NAMALWA (cell line): ENCODE measurements at regions not wholly inside any gene's neighbourhood (a gene's known extent, or its start where the extent isn't known, plus 50 kb on each side); places are given as distances from the start of the nearest gene placed in this dataset.
"Not testable (repeated sequence)": the region's sequence is repeated elsewhere in the genome, so short reads cannot be mapped to it uniquely, and the experiment has no call there.

Source experiments
- DNase-seq: peaks from one replicate; pipeline ENCODE4 v3.0.0-alpha.2; 2015; ENCODE audit warnings: low spot score

- no peak for DNase-seq
Measured at GRCh38 chr6:100226811-100227210, 232.8 kb upstream of the MCHR2 start.

- not testable (repeated sequence) for DNase-seq
Measured at GRCh38 chr6:100223952-100224351, 229.9 kb upstream of the MCHR2 start.

- no peak for DNase-seq
Measured at GRCh38 chr6:100220543-100220942, 226.5 kb upstream of the MCHR2 start.

GRCh38 chr6:100217225-100218012 is 223.4 kb upstream of the MCHR2 start:
- no peak for DNase-seq

GRCh38 chr6:100216760-100217159 is 222.7 kb upstream of the MCHR2 start:
- no peak for DNase-seq

GRCh38 chr6:100212131-100212530 is 218.1 kb upstream of the MCHR2 start:
- no peak for DNase-seq

GRCh38 chr6:100210137-100211117 is 216.4 kb upstream of the MCHR2 start:
- DNase-seq, result no peak

GRCh38 chr6:100209323-100210136 is 215.5 kb upstream of the MCHR2 start:
- no peak for DNase-seq

- no peak for DNase-seq
Measured at GRCh38 chr6:100203400-100203799, 209.4 kb upstream of the MCHR2 start.

- DNase-seq, result no peak
Measured at GRCh38 chr6:100202417-100203194, 208.6 kb upstream of the MCHR2 start.

- not testable (repeated sequence) for DNase-seq
Measured at GRCh38 chr6:100196214-100196982, 202.4 kb upstream of the MCHR2 start.

GRCh38 chr6:100195244-100195643 is 201.2 kb upstream of the MCHR2 start:
- not testable (repeated sequence) for DNase-seq

GRCh38 chr6:100194535-100194934 is 200.5 kb upstream of the MCHR2 start:
- DNase-seq, result no peak

- DNase-seq, result no peak
Measured at GRCh38 chr6:100188754-100189153, 194.7 kb upstream of the MCHR2 start.

GRCh38 chr6:100186552-100186951 is 192.5 kb upstream of the MCHR2 start:
- DNase-seq, result no peak

GRCh38 chr6:100185615-100186014 is 191.6 kb upstream of the MCHR2 start:
- DNase-seq, result no peak

- DNase-seq, result no peak
Measured at GRCh38 chr6:100184473-100184872, 190.4 kb upstream of the MCHR2 start.

GRCh38 chr6:100182313-100182712 is 188.3 kb upstream of the MCHR2 start:
- DNase-seq, result no peak

- no peak for DNase-seq
Measured at GRCh38 chr6:100181309-100181708, 187.3 kb upstream of the MCHR2 start.

GRCh38 chr6:100179576-100179975 is 185.6 kb upstream of the MCHR2 start:
- DNase-seq, result no peak
